Upper lobe of left lung (tissue), 4 donors: ENCODE measurements at regions not wholly inside any gene's neighbourhood (a gene's known extent, or its start where the extent isn't known, plus 50 kb on each side); places are given as distances from the start of the nearest gene placed in this dataset.

ENCODE experiments used
- CTCF ChIP-seq, 6 experiments: fragments of 450-650 bp in 4 of 6; fragments of 200-600 bp in 2 of 6; sonication (generic) in 2 of 6; IDR thresholded peaks; one replicate each; pipeline ENCODE4 v1.5.1; 2016 to 2019; ENCODE audit warnings: antibody characterized with exemption in 6 of 6
- EP300 ChIP-seq, 4 donors: sonication (generic); formaldehyde crosslinking; IDR thresholded peaks; one replicate each; pipeline ENCODE4 v1.5.1; 2017; ENCODE audit warnings: antibody characterized with exemption in 4 of 4, control low read depth in 2 of 4
- POLR2A ChIP-seq, 4 donors: fragments of 450-650 bp; IDR thresholded peaks; one replicate each; pipeline ENCODE4 v1.5.1; 2016 to 2017; ENCODE audit warnings: antibody characterized with exemption in 4 of 4, mild to moderate bottlenecking in 2 of 4

GRCh38 chr10:4201866-4202825 lies 417.1 kb upstream of the KLF6 start:
- TF ChIP-seq CTCF (IDR thresholded peaks at IDR 0.05) (no peak), EP300 (IDR thresholded peaks at IDR 0.05) (no peak), POLR2A (IDR thresholded peaks at IDR 0.05) (no peak)
